ENCODE measurements at regions not wholly inside any gene's neighbourhood (a gene's known extent, or its start where the extent isn't known, plus 50 kb on each side); places are given as distances from the start of the nearest gene placed in this dataset.

DNA sequence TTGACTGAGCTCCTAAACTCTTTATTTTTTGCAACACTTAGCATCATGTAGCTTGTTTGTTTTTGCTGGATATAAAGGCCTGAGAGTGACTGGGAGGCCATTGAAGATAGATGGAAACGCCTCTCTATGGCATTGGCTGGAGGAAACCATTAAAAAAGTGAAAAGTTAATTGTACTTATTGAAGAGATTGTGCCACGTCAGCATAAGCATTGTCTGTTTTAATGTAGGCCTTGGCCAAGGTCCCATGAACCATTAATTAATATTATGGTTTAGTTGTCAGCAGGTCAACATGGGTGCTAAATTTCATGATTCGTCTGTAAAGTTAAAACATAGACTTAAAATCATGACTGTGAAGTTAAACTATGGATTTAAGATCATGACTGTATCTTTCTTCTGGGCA lies 178.6 kb downstream of the GATA3 start:
- no peak overlapping the region for H3K18ac ChIP-seq (ENCODE audit: low read length)
- H2BK15ac ChIP-seq (replicated peaks; ENCODE audit: low read depth) = no peak overlapping the region

DNA sequence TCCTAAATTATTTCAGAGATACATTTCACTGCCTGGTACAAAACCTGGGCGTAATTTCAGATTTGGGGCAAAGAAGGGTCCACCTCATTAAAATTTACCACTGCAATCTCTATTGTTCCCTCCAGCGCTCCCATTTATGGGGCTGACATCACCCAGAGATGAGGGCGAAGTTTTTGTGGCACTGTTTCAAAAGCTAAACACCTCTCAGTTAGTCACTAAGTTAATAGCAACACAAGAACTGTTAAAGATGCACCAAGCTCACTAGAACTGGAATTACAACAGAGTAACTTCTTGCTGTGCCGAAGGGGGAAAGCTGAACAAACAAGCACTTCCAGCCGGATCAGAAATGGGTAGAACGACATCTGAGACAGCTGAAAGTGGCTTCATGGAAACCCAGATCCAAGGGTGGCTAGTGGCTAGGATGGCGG lies 179.4 kb downstream of the GATA3 start:
- Histone ChIP-seq H3K56ac (ENCODE audit: low read length) (no peak overlapping the region), H3K4me3 (ENCODE audit: low read length) (no peak overlapping the region), H2AK5ac (ENCODE audit: low read length) (no peak overlapping the region), H3K27ac (ENCODE audit: low read depth, low read length) (no peak overlapping the region), H3K23ac (ENCODE audit: low read length) (no peak overlapping the region), H3K4me1 (ENCODE audit: control insufficient read depth, low read depth, low read length) (no peaks in the 10 kb centered on the region), H4K5ac (ENCODE audit: low read length) (no peak overlapping the region), H3K9ac (ENCODE audit: low read length) (no peak overlapping the region), H4K8ac (ENCODE audit: low read depth, low read length) (no peak overlapping the region), H3K18ac (ENCODE audit: low read length) (no peak overlapping the region), H3K4me2 (ENCODE audit: low read length) (no peak overlapping the region), H2BK15ac (replicated peaks; ENCODE audit: low read depth) (no peak overlapping the region), H3K79me1 (ENCODE audit: low read length) (no peaks in the 10 kb centered on the region), H3K36me3 (ENCODE audit: control insufficient read depth, insufficient read depth, low read length) (no peaks in the 10 kb centered on the region), H3K79me2 (ENCODE audit: control insufficient read depth, insufficient read depth, low read length) (no peaks in the 10 kb centered on the region), H3K27me3 (ENCODE audit: insufficient read depth, low read length, poor library complexity) (no peaks in the 10 kb centered on the region), H2BK5ac (ENCODE audit: low read length) (no peak overlapping the region), H3K4ac (ENCODE audit: low read depth, low read length) (no peak overlapping the region), H2BK120ac (ENCODE audit: low read depth, low read length) (no peak overlapping the region)
- DNase-seq = no peak
- no CpG with 5 or more reads among the region's 7 CpGs for WGBS (ENCODE audit: extremely low coverage, insufficient coverage, low lambda C conversion rate)

More for the DNA sequence above, 178.6 kb downstream of the GATA3 start:
- no peaks in the 10 kb centered on the region for H3K36me3 ChIP-seq (ENCODE audit: control insufficient read depth, insufficient read depth, low read length)
- no peak overlapping the region for H3K23ac ChIP-seq (ENCODE audit: low read length)
- DNase-seq = no peak
- no peak overlapping the region for H2BK5ac ChIP-seq (ENCODE audit: low read length)
- H3K27me3 ChIP-seq (ENCODE audit: insufficient read depth, low read length, poor library complexity) = no peaks in the 10 kb centered on the region
- no peak overlapping the region for H2BK120ac ChIP-seq (ENCODE audit: low read depth, low read length)
- H3K56ac ChIP-seq (ENCODE audit: low read length) = no peak overlapping the region
- no peak overlapping the region for H3K4me2 ChIP-seq (ENCODE audit: low read length)
- no peak overlapping the region for H3K9ac ChIP-seq (ENCODE audit: low read length)
- H3K79me2 ChIP-seq (ENCODE audit: control insufficient read depth, insufficient read depth, low read length) = no peaks in the 10 kb centered on the region
- H4K5ac ChIP-seq (ENCODE audit: low read length) = no peak overlapping the region
- no peak overlapping the region for H2AK5ac ChIP-seq (ENCODE audit: low read length)
- H3K79me1 ChIP-seq (ENCODE audit: low read length) = no peaks in the 10 kb centered on the region
- H3K4me3 ChIP-seq (ENCODE audit: low read length) = no peak overlapping the region
- no peak overlapping the region for H3K4ac ChIP-seq (ENCODE audit: low read depth, low read length)
- no CpG with 5 or more reads among the region's 3 CpGs for WGBS (ENCODE audit: extremely low coverage, insufficient coverage, low lambda C conversion rate)
- no peaks in the 10 kb centered on the region for H3K4me1 ChIP-seq (ENCODE audit: control insufficient read depth, low read depth, low read length)
- H4K8ac ChIP-seq (ENCODE audit: low read depth, low read length) = no peak overlapping the region
- H3K27ac ChIP-seq (ENCODE audit: low read depth, low read length) = no peak overlapping the region

DNA sequence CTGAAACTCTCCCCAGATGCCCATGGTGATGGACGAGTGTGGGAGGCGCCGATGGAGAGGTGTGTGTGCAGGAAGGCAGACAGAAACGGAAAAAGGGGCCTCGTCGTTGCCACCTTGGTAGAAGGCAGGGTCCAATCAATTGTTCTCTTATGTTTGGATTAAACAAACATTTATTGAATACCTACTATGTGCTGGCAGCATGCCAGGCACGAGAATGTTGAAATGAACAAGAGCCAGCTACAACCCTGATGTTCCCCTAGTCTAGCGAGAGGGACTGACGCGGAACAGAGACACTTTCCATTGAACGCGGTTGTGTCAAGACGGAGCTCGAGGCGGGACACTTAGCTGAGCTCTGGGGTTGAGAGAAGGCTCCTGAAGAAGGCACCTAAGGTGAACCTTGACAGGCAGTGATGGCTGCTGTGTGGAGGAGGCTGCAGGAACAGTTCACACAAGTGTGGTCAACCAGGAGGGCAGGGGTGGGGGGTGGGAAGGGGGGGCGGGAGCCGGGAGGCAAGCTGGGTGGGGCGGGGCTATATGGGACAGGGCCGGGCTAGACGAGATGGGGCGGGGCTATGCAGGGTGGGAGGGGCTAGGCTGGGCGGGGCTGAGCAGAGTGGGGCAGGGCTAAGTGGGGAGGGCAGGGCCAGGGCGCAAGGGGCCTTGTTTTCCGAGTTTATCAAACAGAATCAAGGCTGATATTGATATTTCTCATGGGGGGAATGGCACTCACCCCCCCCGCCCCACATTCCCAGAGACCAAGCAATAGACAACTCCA lies 181.0 kb downstream of the GATA3 start:
- Histone ChIP-seq H3K36me3 (ENCODE audit: control insufficient read depth, insufficient read depth, low read length) (no peaks in the 10 kb centered on the region), H2BK5ac (ENCODE audit: low read length) (no peak overlapping the region), H2BK15ac (replicated peaks; ENCODE audit: low read depth) (no peak overlapping the region), H2BK120ac (ENCODE audit: low read depth, low read length) (no peak overlapping the region), H3K4me1 (ENCODE audit: control insufficient read depth, low read depth, low read length) (no peaks in the 10 kb centered on the region), H3K4ac (ENCODE audit: low read depth, low read length) (no peak overlapping the region), H3K4me3 (ENCODE audit: low read length) (no peak overlapping the region), H3K23ac (ENCODE audit: low read length) (no peak overlapping the region), H3K4me2 (ENCODE audit: low read length) (no peak overlapping the region), H3K18ac (ENCODE audit: low read length) (no peak overlapping the region), H3K27me3 (ENCODE audit: insufficient read depth, low read length, poor library complexity) (no peaks in the 10 kb centered on the region), H3K9ac (ENCODE audit: low read length) (no peak overlapping the region), H3K27ac (ENCODE audit: low read depth, low read length) (no peak overlapping the region), H3K79me1 (ENCODE audit: low read length) (no peaks in the 10 kb centered on the region), H3K56ac (ENCODE audit: low read length) (no peak overlapping the region), H3K79me2 (ENCODE audit: control insufficient read depth, insufficient read depth, low read length) (no peaks in the 10 kb centered on the region), H2AK5ac (ENCODE audit: low read length) (no peak overlapping the region), H4K8ac (ENCODE audit: low read depth, low read length) (no peak overlapping the region), H4K5ac (ENCODE audit: low read length) (no peak overlapping the region)
- DNase-seq = no peak
- no CpG with 5 or more reads among the region's 25 CpGs for WGBS (ENCODE audit: extremely low coverage, insufficient coverage, low lambda C conversion rate)

DNA sequence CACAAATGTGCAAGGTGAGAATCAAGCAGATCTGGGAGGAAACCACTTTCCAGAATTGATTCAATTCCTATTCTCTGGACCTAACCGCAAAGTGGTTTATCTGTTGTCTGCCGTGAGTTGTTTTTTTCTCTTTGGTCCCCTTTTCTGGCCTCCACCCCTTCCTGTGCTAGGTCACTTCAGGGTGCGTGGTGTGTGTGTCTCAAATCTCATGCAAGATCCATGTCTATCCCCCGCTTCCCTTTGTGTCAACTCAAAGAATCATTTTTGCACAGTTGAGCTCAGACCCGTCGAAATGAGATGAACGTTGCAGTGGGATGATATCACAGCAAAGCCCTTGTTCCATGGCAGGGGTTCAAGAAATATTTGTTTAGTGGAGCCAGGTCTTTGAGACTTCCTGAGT lies 184.5 kb downstream of the GATA3 start:
- no peak overlapping the region for H3K23ac ChIP-seq (ENCODE audit: low read length)
- H2BK15ac ChIP-seq (replicated peaks; ENCODE audit: low read depth) = no peak overlapping the region
- H3K4me1 ChIP-seq (ENCODE audit: control insufficient read depth, low read depth, low read length) = no peaks in the 10 kb centered on the region
- no peaks in the 10 kb centered on the region for H3K79me1 ChIP-seq (ENCODE audit: low read length)
- no peak overlapping the region for H3K4me2 ChIP-seq (ENCODE audit: low read length)
- no peak overlapping the region for H3K56ac ChIP-seq (ENCODE audit: low read length)
- no peak overlapping the region for H3K18ac ChIP-seq (ENCODE audit: low read length)
- no peak overlapping the region for H3K27ac ChIP-seq (ENCODE audit: low read depth, low read length)
- WGBS (ENCODE audit: extremely low coverage, insufficient coverage, low lambda C conversion rate) = no CpG with 5 or more reads among the region's 7 CpGs
- H4K5ac ChIP-seq (ENCODE audit: low read length) = no peak overlapping the region
- no peaks in the 10 kb centered on the region for H3K79me2 ChIP-seq (ENCODE audit: control insufficient read depth, insufficient read depth, low read length)
- no peak overlapping the region for H3K9ac ChIP-seq (ENCODE audit: low read length)
- no peaks in the 10 kb centered on the region for H3K36me3 ChIP-seq (ENCODE audit: control insufficient read depth, insufficient read depth, low read length)
- no peak overlapping the region for H2BK5ac ChIP-seq (ENCODE audit: low read length)
- no peak overlapping the region for H3K4me3 ChIP-seq (ENCODE audit: low read length)
- no peak overlapping the region for H4K8ac ChIP-seq (ENCODE audit: low read depth, low read length)
- H3K4ac ChIP-seq (ENCODE audit: low read depth, low read length) = no peak overlapping the region
- no peak for DNase-seq
- no peaks in the 10 kb centered on the region for H3K27me3 ChIP-seq (ENCODE audit: insufficient read depth, low read length, poor library complexity)
- no peak overlapping the region for H2BK120ac ChIP-seq (ENCODE audit: low read depth, low read length)
- no peak overlapping the region for H2AK5ac ChIP-seq (ENCODE audit: low read length)

DNA sequence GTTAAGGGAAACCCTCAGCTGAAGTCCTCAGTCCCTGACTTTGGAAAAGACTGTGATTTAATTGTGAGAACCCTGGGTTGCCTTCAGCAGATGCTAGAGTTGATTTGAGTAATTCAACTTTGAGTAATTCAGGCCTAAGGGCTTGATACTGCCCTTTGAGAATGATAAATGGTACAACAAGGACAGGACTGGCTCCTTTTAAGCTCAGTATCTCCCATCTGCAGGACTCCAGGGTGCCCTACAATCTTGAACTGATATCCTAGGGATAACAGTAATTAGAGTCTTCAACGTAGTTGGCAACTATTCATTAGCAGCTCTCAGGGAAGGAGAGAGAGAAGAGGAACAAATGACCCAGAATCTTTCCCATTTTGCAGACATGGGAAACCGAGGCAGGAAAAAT lies 186.4 kb downstream of the GATA3 start:
- Histone ChIP-seq H3K4me3 (ENCODE audit: low read length) (no peak overlapping the region), H3K79me1 (ENCODE audit: low read length) (no peaks in the 10 kb centered on the region), H4K8ac (ENCODE audit: low read depth, low read length) (no peak overlapping the region), H2BK15ac (replicated peaks; ENCODE audit: low read depth) (no peak overlapping the region), H3K4me2 (ENCODE audit: low read length) (no peak overlapping the region), H3K27ac (ENCODE audit: low read depth, low read length) (no peak overlapping the region), H3K79me2 (ENCODE audit: control insufficient read depth, insufficient read depth, low read length) (no peaks in the 10 kb centered on the region), H2BK120ac (ENCODE audit: low read depth, low read length) (no peak overlapping the region), H3K56ac (ENCODE audit: low read length) (no peak overlapping the region), H3K23ac (ENCODE audit: low read length) (no peak overlapping the region), H3K9ac (ENCODE audit: low read length) (no peak overlapping the region), H2BK5ac (ENCODE audit: low read length) (no peak overlapping the region), H2AK5ac (ENCODE audit: low read length) (no peak overlapping the region), H4K5ac (ENCODE audit: low read length) (no peak overlapping the region), H3K27me3 (ENCODE audit: insufficient read depth, low read length, poor library complexity) (no peaks in the 10 kb centered on the region), H3K18ac (ENCODE audit: low read length) (no peak overlapping the region), H3K4ac (ENCODE audit: low read depth, low read length) (no peak overlapping the region), H3K4me1 (ENCODE audit: control insufficient read depth, low read depth, low read length) (no peaks in the 10 kb centered on the region), H3K36me3 (ENCODE audit: control insufficient read depth, insufficient read depth, low read length) (no peaks in the 10 kb centered on the region)
- whole genome bisulfite sequencing (ENCODE audit: extremely low coverage, insufficient coverage, low lambda C conversion rate) = no CpG with 5 or more reads among the region's 2 CpGs
- peak; percentile 55 for DNase-seq

All from mesendoderm (in vitro differentiated cells).